Limb (tissue), 2 donors: ENCODE measurements at regions not wholly inside any gene's neighbourhood (a gene's known extent, or its start where the extent isn't known, plus 50 kb on each side); places are given as distances from the start of the nearest gene placed in this dataset.

Experiments used
- DNase-seq, 2 donors: peaks; one replicate each; pipeline ENCODE4 v3.0.0-alpha.2; 2016; ENCODE audit errors: extremely low spot score in 2 of 2

DNA sequence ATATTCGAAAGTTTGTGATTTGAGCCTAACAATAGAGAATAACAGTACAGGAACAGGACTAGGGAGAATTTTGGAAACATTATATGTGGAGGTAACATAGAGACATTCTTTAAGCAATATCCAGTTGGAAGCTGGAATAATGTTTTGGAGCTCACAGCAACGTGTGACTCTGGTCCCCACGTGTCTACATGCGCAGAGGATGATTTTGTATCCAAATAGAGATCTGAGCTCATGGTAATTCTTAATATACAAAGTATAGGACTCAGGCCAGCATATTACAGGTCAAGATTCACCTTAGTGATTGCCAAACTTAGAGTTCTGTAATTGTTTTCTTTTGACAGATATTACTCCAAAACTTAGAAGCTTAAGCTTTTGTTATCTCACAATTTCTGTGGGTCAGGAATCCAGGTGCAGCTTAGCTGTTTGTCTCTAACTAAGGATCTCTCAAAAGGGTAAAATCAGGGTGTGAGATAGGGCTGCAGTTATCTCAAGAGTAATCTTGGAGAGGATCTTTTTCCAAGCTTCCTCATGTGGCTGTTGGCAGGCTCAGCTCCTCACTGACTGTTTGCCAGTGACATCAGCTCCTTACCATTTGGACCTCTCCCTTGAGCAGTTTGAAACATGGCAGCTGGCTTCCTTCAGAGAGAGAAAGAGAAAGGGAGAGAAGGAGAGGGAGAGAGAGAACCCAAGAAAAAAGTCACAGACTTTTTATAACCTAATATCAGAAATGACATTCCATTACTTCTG, 272.0 kb upstream of the ZNF462 start:
- no peak for DNase-seq

DNA sequence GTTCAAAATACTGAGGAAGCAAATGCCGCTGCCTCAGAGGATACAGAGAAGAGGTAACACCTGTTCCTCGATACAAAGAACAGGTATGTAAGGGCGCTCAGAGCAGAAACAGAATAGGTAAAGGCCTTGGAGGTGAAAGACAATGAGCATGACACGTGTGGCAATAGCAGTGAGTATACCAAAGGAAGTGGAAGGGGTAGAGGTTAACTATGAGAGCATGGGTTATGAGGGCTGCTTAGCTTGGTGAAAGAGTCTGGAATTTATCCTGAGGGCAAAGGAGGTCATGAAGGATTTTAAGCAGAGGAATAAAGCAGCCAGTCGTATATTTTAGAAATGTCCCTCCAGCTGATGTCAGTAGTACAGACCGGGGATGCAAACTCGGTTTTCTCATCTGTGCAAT, 269.8 kb upstream of the ZNF462 start:
- no peak for DNase-seq

DNA sequence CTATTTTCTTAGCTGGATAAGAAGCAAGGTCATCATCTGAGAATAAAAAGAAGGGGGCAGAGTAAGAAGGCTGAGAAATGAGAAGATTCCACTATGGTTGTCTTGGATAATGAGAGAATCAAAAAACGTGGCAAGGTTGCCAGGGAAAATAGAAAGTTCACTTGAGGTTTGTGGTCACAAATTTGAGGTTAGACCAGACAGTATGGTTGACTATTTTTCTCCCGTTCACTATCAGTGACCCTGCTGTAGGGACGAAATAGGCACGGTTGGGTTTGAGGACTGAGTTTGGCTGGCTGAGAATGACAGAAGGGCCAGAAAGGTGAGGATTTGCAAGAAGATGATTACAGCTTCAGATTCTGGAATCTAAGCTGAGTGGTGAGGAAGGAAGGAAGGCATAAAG, 266.0 kb upstream of the ZNF462 start:
- no peak for DNase-seq

DNA sequence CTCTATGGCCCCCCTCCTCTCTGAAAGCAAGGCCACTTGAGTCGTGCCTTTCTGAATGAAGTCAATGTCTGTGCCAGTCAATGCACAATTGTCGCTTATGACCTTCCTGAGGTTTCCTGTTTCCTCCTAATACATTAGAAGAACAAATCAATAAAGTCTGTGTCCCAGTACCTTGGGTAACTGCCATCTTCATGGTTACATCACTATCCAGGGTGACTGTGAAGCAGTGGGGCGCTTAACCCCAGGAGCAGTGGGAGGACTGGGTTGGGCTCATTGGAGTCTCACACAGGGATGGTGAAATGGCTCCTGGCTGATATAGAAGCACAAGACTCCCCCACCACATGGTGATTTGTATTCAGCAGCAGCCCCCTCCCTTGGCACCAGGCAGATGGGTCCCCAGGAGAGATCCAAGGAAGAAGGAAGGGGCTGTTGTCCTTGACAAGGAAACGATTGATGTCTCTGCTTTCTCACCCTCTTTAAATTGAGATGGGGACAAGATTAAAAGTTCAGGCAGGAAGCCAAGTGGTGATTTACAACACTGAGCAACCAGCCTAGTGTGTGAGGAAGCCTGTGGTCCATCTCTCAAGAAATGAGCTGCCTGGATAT, 261.9 kb upstream of the ZNF462 start:
- DNase-seq: no peak

DNA sequence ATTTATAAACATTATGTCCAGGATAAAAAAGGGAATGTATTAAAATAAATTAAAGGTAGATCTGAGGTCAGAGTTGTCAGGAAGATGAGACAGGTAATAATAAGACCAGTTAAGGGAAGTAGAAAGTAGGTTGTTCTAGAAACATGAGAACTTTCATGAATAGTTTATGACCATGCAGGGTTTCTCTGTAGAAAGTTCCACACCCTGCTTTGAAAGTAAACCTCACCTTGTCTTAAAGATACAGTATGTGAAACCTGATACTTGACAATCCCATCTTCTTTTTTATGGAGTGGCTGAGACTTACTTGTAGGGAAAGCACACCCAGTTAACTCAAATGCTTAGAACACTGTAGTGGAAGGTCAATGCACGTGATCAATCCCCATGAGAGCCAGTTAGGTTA, 260.6 kb upstream of the ZNF462 start:
- no peak for DNase-seq

DNA sequence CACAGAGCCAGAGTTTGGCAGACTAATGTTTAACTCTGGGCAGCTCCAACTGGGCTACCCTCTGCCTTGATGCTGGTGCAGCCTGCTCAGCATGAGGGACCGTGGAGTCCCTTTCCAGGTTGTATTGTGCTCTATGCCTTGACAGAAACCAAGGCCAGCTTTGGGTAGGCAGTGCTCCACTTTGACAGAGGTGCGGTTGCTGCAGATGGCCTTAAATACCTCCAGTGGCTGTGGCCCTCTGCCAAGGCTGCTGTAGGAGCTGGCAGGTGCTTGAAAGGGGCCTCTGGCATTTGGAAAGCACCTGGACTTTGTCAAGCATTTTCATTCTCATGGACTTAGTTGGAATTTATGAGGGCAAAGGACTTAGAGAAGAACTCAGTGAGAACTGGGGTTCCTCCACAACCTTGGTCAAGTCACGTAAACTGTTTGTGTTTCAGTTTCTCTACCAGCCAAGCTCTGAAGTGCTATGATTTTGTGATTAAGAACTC, 249.7 kb upstream of the ZNF462 start:
- no peak for DNase-seq

DNA sequence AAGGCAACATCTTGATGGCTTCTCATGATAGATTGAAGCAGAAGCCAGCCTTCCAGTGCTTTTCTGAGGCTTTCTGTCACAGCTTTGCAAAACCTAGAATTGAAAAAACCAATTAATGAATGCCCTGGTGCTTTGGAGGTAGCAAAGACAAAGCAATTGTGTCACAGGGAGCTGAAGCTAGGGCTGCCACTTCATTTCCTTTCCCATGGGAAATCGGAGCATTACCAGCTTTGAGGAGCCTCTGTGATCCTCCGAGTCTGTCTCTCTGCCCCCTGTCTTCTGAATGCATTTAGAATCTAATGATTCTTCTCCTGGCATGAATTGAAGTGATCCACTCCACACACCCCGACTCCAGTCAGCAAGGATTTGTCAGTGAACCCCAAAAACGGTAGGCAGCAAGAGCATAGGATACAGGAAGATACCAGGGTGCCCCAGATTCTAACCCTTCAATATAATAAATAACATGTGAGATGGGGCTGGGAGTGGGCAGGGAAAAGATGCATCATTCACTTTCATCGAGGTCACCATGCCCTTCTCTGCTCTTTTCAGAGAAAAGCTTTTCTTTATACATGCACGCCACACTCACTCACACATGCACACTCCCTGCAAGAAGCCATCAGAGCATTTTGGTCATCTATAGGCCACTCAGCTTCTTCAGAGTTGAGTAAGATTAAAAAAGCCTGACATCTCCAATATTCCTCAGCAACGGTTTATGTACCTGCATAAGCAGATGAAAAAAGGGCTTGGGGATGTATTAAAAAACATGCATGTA, 247.7 kb upstream of the ZNF462 start:
- no peak for DNase-seq

DNA sequence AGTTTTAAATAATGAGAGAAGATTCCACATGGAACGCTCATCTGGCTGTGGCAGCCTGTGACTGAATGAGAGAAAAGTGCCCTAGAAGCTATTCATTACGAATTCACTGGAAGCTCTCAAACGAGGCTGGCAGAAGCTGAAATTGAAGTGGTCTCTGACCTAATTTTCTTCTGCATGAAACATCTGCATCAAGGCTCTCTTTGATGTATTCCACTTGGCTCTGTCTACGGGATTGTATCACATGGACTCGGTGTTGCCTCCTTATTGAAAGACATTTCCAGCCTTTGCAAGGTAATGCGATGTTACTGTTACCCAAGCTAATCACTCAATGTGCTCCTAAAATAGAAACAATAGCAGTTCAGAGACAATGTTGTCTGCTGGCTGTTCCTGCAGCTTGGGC, 246.9 kb upstream of the ZNF462 start:
- DNase-seq: no peak

DNA sequence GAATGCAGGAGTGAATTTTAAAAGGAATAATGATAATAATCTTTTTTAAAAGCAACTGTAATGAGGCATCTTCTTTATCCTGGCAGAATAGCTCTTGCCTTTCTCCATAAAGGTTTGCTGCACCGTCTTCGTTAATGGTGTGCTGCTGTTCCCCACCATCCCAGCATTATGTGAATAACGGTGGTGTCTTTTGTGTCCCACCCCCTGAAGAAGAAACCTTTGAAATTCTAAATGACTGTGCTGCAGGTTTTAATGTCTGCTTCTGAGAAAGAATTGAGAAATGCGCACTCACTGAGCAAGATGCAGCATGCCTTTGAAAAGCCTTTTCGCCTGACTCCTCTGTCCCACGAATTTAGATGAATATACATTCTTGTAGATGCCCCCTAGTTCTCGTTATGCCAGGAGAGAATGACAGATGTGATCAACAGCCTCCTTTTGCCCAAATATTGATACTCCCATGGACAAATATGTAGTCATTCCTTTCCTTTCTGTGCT, 246.1 kb upstream of the ZNF462 start:
- DNase-seq: no peak

DNA sequence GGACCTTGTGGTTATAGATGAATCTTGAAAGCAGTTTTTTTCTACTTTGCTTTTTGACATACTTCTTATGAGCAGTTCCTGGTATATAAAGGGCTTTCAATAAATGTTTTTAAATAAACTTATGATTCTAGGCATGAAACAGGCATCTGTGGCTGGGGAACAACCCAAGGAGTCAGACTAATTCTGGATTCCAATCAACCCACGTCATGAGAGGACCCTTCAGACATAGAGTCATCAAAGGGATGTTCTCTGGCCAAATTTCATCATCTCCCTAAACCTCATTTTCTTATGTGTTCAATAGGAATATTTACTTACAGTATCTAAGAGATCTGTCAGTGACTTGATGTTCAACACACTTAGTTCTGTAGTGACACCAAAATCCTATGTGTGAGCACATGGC, 243.8 kb upstream of the ZNF462 start:
- DNase-seq: no peak

DNA sequence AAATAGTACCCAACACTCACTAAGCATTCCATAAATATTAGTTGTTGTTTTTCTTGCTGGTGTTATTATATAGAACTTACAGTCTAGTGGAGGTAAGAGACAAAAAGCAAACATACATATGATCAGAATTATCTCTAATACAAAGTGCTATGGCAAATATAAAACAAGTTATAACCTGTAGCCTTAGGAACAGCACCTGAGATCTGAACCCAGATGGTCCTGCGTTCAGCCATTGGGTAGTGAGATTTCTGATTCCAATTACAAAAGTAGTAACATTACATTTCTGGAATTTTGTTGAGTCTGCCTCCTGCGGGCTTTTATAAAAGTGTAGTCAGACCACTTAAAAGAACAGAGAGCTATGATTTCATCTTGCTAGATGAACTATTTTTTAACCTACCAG, 242.9 kb upstream of the ZNF462 start:
- no peak for DNase-seq

DNA sequence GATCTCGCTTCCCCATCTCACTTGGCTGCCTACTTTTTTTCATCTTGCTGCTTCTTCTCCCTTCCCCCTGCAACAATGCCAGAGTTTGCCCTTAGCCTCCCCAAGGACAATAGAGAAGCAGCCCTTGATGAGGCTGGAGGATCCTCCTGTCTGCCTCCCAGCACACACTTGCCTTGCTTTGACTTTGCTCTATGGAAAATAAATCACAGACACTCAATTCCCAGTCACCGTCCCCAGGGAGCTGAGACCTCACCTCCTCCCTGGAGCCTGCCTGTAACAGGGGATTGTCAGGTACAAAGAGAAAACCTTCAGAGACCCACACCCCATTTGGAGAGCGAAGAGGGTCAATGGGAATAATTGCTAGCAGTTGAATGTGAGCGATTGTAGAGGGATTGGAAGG, 242.1 kb upstream of the ZNF462 start:
- no peak for DNase-seq

DNA sequence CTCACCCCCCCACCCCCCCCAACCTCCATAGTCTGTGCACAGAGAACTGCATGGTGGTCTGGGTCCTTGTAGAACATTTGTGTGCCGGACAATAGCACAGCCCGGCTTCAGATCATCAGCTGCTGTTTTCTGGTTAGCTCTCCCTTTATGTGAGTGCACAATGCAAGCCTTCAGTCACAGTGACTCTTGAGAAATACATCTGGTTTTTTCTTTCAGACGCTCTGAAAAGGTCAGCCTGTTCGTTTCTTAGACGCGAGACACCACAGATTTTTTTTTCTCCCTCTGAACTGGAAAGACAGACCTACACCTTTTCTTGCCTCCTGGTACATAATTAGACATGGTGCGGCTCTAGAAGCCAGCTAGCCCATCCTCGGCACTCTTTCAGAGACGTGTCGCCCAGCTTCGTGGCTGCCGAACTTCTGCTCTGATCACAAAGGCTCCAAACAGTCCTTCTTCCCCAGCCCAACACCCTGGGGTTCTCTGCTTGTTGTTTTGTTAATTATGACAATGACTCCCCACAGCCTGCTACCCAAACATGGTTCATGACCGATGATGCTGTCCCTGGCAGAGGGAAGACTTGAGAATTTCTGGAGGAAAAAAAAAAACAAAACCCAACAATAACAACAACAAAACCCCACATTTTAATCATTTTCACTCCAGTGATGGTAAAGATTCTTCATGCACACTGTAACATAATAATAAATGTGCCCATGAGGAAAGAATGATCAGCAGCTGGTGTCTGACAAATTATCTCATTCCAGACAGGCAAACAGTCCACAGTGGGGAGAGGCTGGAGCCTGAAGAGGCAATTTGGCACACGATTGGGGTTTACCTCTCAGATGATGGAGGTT, 241.4 kb upstream of the ZNF462 start:
- peak; percentile 28 to 56 for DNase-seq

DNA sequence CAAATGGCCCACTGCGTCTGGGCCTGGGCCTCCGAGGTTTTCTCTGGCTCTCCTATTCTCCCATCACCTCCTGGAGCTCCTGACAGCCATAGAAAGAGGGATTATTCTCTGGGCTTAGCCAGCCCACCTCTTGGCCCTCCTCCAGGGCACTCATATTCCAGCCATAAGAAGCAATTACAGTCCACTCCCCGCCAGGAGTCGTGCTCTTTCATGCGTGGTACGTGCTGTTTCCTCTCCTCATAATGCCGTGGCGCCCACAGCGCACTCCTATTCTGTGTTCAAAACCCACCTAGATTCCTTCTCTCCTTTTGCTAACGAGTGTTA, 240.8 kb upstream of the ZNF462 start:
- DNase-seq: peak; percentile 54 to 73

DNA sequence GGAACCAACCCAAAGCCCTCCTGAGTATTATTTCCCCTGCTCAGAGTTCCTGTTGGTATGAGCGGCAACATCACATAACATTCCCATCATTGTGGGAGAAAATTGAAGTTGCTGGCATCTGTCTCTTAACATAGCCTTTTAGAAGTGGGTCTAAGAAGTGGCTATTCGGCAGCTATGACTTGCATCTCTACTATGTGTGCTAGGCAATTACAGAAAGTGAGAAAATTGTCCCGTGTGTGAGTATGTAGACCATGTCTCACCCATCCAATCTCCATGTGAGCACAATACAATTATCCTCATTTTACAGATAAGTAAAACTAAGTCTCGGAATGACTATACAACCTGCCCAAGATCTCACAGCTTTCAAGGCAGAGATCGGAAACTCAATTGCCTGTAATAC, 239.4 kb upstream of the ZNF462 start:
- no peak for DNase-seq

DNA sequence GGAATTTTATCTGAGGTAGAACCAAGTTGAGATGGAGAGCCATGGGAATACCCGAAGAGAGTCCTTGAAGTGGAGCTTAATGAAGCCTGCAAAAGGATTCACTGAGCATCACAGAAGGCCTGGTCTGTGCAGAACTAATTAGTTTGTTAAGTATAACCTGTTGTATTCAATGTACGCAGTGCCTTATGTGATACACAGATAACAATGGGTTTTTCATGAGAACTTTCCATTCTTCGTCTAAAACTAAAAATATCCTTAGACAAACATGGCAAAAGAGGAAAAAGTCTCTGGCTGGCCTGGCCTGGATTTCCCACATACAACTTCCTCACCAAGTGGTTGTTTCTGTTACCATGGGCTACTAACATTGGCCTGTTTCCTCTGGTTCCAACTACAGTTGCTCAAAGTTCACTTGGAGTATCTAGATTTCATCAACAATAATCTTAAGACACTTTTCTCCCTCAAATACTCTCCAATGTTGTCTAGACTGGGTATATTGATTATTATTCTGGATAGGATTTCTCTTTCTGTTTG, 237.6 kb upstream of the ZNF462 start:
- DNase-seq: no peak

DNA sequence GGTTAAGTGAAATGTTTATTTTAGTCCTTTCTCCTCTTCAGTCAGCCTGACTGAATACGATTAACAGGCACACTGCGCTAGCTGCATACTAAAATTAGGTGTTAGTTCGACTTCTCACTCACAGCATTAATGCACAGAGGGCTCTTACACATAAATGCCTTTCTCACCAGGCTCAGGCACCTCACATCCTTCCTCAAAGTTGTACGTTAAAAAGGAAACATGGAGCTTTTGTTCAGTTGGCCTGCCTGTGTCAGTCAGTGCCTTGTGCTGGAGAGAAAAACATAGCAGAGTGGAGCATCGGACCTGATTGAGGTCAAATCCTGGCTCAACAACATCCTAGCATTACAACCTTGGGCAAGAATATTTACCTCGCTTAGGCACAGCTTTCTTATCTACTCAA, 236.0 kb upstream of the ZNF462 start:
- DNase-seq: no peak

DNA sequence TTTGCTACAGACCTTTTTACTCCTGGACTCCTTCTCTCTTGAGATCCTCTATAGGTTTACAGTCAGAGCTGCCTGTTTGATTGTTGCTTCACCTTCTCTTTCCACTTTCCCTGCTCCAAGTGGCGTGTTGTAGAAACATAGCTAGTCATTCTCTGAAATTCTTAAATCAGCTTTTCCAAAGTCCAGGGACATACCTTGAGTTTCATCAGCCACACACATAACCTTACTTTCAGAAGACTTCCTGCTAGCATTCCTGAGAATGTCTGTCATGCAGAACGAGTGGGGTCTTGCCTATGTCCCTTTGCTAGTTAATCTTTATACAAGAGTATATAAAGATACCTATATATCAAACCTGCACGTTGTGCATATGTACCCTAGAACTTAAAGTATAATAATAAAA, 230.3 kb upstream of the ZNF462 start:
- no peak for DNase-seq

DNA sequence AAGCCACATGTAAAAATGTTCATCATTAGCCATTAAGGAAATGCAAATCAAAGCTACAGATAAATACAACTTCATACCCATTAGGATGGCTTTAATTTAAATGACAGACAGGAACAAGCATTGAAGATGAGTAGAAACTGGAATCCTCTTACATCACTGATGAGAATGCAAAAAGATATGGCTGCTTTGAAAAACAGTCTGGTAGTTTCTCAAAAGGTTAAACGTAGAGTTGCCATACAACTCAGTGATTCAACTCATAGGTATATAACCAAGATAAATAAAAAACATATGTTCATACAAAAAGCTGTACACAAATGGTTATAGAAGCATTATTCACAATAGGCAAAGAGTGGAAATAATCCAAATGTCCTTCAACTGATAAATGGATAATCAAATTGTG, 228.8 kb upstream of the ZNF462 start:
- DNase-seq: no peak

DNA sequence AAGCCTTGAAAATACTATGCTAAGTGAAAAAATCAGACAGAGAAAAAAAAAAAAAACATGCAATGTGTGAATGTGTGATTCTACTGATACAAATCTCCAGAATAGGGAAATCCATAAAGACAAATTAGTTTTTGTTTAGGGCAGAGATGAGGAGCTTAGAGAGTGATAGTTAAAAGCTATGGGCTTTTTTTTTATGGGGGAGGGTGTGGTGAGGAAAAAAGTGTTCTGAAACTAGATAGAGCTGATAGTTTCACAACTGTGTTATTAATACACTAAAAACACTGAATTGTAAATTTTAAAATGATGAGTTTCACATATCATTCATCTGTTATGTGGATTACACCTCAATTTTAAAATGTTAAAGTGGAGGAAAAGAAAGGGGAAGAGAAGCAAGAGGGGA, 228.3 kb upstream of the ZNF462 start:
- DNase-seq: no peak

DNA sequence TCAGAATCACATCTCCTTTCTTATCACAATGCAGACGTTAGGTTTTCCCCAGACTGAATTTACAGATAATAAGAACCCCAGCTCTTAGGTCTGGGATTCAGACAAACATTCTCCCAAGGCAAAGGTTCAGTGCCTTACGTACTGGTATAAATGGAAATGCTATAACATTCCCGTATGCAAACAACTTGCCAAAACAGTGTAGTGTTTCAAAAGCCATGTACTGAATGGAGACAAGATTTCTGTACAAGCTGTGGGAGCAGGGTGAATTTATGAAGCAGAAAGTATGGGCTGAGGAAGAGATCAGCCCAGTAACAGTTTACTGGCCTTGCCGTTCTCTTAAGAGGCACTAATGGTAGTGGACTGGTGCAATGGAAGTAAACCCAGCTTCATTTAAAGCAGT, 225.5 kb upstream of the ZNF462 start:
- no peak for DNase-seq
